ENCODE measurements at regions not wholly inside any gene's neighbourhood (a gene's known extent, or its start where the extent isn't known, plus 50 kb on each side); places are given as distances from the start of the nearest gene placed in this dataset.

DNA sequence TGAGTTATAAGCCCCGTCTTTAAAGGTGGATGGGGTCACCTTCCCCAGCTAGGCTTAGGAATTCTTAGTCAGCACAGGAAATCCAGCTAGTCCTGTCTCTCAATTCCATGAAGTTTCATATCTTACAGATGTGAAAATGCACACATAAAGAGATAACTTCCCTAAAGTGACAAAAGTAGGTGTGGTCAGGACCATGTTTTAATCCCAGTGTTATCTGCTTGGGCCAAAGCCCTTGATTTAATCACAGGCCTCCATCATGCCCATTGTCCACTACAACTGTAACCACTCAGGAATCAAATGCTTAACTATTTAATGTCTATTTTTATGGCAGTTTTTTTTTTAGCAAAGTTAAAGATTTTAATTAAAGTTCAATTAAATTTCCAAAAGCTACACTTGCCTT, 194.4 kb upstream of the BTG1 start:
- no peak for DNase-seq

DNA sequence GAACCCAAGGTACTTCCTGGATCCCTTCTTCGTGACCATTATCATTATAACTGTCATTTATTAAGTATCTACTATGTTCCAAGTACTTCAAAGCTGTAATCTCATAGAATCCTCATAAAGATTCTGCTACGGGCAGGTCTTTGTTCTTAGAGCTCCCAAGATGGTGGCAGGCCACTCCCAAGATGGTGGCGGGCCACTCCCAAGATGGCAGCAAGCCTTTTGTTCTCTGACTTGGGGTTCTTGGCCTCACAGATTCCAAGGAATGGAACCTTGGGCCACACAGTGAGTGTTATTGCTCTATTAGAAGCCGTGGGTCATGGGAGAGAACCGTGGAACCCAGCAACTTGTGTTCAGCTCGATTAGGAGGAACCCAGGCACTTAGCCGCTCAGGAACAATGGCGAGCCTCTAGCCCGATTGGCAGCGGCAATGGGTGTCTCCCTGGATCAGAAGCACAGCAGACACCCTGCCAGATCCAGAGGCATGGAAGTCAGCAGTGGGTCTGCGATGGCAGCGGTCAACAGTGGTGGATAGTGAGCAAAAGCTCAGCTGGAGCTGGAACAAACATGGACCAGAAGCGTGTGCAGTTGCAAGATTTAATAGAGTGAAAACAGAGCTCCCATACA, 193.7 kb upstream of the BTG1 start:
- no peak for DNase-seq

DNA sequence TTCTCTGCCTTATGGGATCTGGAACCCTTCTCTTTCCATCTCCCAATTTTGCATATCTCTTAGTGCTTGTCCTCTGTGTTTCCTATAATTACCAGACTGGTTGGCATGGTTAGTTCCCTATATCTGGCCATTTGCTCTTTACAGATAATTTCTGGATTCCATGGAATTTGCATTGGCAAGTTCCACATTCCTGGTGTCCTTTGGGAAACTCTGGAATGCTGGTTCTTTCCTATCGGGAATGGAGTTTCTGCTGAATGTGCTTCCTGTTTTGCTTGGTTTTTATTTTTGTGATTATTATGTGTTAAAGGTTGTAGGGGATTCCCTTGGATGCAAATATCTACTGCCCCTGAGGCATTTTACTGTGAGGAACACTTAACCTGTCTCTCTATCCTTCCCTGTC, 193.0 kb upstream of the BTG1 start:
- peak; percentile 12 for DNase-seq

DNA sequence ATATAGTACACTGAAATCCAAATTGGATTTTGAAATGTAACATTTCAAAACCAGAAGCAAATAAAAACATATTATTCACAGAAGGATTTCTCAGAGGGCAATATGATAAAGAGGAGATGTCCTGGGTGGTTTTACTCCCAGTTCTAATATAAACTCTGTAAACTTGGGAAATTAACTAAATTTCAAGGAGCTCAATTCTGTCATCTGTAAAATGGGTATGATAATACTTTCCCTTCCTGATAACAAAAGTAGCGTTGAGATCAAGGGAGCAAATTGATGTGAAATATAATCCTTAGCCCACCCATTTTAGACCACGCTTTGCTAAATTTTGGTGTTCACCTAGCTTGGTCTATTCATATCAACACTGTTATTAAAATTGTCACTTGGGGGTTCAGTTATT, 192.5 kb upstream of the BTG1 start:
- DNase-seq, result no peak

DNA sequence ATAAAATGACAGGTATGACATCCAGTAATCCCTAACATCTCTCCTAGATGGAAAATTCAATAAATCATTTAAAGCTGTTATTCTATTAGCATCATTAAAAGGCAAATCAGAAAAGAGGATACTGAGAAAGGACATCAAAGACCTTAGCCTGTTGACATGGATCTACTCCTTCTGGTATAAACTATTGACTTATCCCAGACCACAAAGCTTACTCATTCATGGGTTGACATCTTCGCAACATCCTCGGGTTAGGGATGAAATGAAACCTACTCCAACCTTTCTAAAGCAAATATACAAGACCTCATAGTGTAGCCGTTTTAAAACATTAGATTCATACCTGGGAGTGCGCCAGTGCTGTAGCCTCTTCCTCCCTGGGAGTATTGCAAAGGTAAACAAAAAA, 191.5 kb upstream of the BTG1 start:
- DNase-seq, result no peak

DNA sequence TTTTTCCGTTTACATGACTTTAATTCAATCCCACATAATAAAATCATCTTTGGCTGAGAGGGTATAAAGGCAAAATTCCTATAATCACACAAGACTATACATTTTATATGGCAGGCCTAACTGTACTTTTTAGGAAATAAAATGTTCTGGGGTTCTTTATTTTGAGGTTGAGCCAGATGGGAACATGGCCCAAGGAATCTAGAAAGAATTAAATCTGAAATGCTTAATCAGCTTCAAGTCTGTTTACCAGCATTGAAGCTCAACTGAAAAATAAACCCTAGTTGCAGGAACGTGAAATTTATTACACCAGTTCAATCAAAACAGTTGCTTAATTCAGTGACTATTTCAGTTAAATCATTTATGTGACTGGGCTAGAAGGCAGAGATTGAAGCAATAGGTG, 191.0 kb upstream of the BTG1 start:
- DNase-seq, result no peak

DNA sequence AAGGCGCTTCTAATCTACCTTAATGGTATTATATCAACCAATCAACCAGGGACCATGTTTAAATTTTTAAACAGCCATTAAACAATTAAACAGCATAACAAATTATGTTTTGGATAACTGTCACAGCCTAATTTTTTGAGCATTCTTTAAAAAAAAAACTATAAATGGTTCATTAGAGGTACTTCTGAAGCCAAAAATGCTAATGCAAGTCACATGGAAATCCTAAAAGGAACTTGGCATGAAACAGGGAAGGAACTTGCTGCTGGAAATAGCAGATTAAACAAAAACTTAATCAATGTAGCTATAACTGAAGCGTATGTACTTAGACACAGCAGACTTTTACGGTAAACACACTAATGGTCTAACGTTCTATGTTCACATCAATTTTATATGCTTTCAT, 190.2 kb upstream of the BTG1 start:
- DNase-seq, result no peak

DNA sequence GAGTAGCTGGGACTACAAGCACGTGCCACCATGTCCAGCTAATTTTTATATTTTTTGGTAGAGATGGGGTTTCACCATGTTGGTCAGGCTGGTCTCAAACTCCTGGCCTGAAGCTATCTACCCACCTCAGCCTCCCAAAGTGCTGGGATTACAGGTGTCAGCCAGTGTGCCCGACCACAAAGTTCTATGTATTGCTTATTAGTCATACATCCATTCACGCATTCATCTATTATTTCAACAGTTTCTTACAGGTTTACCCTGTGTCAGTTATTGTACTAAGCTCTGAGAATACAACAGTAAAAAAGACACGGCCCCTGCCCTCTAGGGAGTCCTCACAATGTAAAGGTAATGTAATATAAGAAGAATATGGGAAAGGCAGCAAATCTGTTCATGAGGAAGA, 188.9 kb upstream of the BTG1 start:
- DNase-seq, result no peak

DNA sequence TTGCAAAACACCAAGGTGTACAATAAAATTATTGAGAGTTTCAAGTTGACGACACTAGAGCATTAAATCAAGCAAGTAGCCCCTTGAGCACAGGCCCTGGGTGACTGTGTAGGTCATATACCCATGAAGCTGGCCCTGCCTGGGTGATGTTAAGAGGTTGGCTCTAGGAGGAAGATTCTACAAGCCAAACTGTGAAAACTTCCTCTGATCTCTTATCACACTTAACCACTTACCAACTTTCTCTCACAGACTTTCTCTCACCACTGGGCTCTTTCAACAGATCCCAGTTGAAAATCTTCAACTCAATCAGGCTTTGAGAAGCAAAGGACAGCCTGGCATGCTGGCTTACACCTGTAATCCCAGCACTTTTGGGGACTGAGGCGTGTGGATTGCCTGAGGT, 186.9 kb upstream of the BTG1 start:
- DNase-seq, result no peak

DNA sequence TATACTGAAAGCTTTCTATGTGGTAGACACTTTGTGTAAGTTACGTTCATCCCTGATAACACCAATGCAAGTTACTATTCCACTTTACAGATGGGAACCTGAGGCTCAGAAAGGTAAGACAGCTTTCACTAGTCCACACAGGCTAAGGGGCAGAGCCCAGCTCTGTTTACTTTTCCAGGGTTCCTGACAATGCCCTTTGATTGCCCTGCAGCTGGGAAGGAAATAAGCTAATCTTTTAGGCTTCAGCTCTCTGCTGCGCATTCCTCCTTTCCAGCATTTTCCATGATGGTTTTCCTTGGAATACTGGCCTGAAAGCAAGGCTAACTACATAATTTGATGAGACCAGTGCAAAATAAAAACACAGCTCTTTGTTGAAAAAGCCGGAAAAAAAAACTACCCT, 185.7 kb upstream of the BTG1 start:
- DNase-seq, result no peak

DNA sequence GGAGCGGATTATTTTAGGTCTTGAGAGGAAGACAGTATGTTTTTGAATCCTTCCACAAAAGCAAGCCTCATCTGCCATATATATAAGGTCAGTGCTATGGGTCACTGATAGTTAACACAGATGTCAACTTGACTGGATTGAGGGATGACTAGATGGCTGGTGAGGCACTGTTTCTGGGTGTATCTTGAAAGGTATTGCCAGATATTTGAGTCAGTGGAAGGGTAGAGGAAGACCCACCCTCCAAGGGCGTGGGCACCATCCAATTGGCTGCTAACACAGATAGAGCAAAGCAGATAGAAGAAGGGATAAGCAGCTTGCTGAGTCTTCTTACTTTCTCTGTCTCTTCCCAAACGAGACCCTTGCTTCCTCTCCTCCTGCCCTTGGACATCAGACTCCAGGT, 185.0 kb upstream of the BTG1 start:
- no peak for DNase-seq

DNA sequence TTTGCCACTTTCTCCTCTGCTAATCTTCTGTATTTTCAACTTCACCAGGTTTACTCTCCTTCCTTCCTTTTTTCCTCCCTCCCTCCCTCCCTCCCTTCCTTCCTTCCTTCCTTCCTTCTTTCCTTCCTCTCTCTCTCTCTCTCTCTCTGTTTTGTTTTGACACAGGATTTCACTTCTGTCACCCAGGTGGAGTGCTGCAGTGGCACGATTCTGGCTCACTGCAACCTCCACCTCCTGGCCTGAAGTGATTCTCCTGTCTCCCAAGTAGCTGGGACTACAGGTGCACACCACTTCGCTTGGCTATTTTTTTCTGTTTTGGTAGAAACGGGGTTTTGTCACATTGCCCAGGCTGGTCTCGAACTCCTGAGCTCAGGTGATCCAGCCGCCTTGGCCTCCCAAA, 181.2 kb upstream of the BTG1 start:
- no peak for DNase-seq

DNA sequence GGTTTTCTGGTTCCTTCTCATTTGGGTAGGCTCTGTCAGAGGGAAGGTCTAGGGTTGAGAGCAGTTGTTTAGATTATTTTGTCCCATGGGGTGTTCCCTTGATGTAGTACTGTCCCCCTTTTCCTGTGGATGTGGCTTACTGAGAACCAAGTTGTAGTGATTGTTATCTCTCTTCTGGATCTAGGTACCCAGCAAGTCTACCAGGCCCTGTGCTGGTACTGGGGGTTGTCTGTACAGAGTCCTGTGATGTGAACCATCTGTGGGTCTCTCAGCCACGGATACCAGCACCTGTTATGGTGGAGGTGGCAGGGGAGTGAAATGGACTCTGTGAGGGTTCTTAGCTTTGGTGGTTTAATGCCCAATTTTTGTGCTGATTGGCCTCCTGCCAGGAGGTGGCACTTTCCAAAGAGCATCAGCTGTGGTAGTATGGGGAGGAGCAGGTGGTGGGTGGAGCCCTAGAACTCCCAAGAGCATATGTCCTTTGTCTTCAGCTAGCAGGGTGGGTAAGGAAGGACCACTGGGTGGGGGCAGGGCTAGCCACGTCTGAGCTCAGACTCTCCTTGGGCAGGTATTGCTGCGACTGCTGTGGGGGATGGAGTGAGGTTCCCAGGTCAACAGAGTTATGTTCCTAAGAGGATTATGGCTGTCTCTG, 179.3 kb upstream of the BTG1 start:
- no peak for DNase-seq

DNA sequence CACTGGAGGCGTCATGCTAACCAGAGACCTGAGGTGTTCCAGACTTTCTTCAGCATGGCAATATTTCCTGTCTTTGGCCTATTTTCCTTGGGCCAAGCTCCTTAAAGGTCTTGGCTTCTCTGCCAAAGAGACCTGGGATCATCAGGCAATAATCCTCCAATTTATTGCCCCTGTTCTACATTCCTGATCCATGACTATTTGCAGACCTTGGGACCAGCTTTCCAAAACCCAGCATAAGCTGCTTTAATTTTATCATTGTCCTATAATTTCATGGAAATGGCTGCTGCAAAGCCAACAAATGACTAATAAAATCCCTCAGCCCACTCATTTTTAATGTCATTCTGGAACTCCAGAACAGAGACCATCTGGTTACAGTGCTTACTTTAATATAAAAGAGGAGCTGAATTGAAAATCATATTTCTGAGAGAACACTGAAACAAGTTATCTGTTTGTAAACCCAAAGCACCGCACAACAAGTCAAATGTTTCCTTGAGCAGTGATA, 166.9 kb upstream of the BTG1 start:
- DNase-seq, result no peak

DNA sequence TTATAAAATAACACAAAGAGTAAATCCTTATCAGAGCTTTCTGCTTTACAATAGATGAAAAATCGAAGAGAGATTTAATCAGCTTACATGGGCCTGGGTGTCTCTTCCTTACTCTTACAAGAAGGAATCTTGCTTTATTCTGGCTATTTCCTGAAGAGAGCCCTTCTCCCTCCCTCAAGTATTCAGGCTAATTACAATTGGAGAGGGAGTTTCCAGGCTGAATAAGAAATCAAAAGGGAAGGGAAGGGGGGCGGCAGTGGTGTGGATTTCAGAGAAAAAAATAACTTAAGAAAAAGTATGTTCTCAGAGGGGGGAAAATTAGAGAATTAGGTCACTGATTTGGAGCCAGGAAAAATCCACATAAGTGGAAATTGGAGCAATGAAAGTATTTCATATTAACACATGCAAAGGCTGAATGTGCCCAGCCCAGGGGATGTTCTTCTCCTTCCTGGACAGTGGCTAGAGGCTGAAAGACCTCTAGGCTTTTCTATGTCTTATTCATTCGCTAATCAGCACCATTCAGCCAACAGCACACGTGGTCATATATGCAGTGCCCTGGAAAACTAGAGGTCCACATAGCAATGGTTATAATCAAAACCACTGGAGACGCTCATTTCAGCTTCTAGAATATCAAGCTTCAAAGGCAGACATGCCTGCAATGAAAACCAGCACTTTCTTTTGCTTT, 158.9 kb upstream of the BTG1 start:
- no peak for DNase-seq

DNA sequence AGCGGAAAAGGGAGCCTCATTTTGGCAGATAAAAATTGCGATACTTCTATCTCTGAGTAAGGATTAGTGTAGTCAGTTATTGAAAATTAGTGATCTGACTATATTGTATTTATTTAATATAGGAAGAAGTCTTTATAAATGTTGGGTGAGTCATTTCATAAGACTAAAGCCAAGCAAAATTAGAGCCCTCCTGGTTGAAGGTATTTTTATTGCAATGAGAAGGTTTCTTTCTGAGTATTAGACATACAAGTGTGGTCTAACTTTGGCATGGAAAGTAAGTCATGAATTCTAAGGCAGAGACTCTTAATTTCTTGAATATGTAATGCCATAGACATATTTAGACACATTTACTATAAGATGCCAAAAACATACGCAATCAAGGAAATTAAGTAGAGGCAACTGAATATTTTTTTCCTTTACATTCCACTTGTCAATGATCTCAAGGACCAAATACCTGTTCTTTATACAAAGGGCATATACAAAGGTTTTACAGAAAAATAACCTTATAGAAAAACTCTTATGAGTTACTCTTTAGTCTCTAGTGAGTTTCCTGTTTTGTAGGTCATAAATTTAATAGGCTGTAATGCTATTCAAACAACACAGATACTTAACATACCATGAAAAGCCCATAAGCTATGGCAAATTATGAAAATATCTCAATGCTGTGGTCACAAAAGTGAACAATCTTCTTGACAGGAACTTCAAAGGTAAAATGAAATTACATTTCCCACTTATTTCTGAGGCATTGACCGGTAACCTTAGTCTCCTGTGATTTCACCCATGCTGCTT, 156.6 kb upstream of the BTG1 start:
- DNase-seq, result no peak

DNA sequence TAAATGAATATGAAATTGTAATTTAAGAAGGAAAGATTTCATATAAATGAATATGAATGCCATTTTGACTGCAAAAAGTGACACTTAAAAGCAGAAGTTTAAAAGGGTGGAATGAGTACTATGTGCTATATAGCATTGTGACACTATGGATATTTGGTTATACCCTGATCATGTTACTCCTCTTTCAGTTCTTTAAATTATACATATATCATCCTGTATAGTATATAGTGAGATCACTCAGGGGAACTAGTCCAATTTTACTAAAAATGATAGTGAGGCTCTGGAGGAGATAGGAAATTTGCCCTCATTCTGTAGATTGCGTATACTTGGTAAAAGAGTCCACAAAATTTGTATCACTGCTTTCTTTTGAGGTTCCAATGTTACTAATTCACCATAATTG, 155.7 kb upstream of the BTG1 start:
- DNase-seq, result no peak

DNA sequence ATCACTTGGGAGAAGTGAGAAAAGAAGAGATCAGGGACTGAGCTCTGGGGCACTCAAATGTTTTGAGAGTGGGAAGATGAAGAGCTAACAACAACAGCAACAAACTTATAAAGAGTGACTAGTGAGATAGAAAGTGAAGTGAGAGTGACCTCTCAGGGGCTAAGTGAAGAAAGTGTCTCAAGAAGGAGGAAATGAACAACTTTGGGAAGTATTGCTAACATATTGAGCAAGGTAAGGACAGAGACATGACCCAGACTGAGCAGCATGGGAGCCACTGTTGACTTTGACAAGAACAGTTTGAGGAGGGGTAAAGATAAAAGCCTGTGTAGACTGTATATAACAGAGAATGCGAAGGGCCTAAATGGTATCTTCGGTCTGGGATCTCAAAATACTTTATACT, 155.1 kb upstream of the BTG1 start:
- no peak for DNase-seq

DNA sequence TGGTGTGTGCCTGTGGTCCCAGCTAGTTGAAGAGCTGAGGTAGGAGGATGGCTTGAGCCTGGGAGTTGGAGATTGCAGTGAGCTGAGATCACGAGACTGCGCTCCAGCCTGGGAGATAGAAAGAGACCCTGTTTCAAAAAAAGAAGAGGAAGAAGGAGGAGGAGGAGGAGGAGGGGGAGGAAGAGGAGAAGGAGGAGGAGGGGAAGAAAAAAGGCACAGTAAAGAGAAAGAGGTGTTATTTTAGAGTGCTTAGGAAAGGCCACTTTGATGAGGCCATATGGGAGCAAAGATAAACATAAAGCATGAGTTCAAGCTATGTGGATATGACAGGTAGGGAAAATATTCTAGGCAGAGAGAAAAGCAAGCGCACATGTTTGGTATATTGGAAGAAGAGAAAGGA, 154.1 kb upstream of the BTG1 start:
- no peak for DNase-seq

DNA sequence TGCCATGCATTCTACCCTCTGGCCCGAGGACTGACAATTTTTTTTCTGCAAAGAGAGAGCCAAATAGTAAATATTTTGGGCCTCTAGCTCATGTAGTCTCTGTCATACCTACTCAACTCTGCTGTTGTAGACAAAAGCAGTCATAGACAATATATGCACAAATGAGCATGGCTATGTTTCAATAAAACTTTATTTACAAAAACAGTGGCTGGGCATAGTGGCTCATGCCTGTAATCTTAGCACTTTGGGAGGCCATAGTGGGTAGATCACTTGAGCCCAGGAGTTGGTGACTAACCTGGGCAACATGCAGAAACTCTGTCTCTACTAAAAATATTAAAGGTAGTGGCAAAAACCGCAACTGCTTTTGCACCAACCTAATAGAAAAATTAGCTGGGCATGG, 153.7 kb upstream of the BTG1 start:
- no peak for DNase-seq

DNA sequence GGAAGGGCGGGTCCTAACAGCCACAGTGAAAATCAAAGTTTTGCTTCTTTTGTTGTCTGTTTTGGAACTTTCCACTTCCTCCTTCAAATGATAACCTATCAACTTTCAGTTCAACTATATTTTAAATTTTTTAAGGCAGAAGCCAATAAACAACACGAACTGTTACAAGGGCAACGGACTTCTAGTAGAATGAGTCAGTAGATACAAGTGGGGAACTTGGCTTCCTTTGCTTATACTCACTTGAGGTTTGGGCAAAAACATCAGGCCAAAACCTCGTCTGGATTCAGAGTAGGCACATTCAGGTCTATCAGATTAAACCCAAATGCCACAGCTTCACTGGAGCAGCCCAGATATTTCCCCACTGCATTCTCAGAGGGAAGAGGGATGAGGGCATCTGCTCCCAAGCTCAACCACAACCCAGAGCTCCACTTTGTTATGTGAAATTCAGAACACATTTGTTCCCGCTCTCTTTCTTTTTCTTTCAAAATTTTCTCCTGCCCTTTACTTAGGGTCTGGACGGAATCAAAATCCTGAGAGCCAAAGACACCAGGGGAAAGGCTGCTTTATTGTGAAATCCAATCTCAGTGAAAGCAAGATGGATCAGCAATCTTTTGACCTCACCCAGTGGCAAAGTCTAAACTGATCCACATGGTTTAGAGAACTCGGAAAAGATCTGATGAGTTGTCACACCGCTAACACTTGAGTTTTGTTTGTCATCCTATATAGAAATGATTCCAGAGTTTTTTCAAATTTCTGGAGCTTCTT, 152.5 kb upstream of the BTG1 start:
- peak; percentile 39 for DNase-seq

DNA sequence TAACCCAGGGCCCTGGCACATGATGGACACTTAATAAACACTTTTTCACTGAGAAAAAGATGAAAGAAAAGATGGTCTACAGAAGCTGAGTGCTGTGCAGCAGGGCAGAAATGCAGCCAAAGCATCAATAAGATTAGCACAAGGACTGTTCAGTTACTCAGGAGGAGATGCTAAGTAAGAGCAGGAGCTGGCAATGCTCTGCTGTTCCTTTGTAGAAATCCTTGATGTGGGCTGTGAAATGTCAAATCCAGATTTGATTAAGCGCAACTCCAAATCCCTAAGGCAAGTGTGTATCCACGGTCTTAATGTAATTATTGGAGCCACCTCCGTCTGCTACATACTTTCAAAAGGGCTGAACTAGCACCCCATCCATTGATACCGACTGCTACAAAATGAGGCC, 151.8 kb upstream of the BTG1 start:
- DNase-seq, result no peak

DNA sequence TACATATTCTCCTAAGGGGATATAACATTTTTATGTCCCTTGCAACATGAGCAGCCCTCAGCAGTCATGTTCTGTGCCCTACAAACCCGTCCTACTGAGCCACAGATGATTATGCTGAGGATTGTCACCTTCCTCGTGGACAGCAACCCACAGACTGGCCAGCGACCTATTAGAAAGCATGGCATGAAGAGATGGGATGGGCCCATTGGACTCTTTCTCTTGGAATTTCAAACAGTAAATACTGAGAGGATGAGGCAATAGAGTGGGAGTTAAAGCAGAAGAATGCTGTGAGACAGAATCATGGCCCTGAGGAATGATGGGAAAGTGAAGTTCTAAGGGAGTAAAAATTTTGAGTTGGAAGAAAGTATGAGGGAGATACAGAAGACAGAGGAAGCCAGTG, 149.9 kb upstream of the BTG1 start:
- DNase-seq, result peak; percentile 76

All from NCI-H226 (cell line).